ENCODE measurements at regions not wholly inside any gene's neighbourhood (a gene's known extent, or its start where the extent isn't known, plus 50 kb on each side); places are given as distances from the start of the nearest gene placed in this dataset.

DNA sequence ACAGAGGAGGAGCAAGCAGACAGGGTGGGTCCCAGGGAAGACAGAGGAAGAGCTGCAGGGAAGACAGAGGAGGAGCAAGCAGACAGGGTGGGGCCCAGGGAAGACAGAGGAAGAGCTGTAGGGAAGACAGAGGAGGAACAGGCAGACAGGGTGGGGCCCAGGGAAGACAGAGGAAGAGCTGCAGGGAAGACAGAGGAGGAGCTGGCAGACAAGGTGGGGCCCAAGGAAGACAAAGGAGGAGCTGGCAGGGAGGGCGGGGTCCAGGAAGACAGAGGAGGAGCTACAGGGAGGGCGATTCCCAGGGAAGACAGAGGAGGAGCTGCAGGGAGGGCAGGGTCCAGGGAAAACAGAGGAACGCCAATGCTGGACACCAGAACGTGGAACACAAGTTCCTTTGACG is 66.5 kb downstream of the PLXNA1 start:
- no peak for DNase-seq

DNA sequence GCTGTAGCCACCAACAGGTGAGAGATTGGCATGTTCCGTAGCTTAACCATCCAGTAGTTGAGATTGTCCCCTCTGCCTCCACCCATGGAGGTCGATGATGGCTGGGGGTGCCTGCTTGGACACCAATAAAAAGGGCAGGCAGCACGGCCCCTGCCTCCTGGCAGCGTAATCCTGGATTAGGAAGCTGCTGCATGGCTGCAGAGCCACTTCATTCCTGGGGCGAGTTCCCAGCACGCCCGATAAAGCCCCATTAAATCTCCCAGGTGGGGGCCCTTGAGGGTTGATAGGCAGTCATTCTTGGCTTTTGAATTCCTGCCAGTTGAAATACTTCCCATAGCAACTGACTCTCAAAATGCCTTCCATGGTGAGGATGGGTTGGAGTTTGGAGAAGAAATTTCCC is 67.8 kb downstream of the PLXNA1 start:
- no peak for DNase-seq

DNA sequence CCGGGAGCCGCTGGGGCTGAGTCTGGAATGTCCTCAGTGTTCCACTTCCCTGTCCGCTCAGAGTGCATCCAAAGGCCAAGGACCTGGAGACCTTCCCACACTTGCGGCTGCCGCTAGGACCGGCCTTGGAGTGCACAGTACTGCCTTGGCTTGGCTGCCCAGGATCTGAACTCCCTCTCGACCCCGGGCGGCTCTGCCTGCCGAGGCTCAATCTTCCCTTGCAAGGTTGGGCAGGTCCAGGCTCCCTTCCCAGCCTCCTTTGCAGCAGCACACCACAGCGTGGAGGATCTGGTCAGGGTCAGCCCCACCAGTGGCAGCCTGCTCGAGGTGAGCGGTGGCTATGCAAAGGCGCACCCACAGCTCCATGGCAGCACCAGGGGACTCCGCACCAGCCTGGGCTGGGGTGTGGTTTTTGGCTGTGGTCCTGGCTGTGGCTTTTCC is 69.2 kb downstream of the PLXNA1 start:
- DNase-seq: no peak

DNA sequence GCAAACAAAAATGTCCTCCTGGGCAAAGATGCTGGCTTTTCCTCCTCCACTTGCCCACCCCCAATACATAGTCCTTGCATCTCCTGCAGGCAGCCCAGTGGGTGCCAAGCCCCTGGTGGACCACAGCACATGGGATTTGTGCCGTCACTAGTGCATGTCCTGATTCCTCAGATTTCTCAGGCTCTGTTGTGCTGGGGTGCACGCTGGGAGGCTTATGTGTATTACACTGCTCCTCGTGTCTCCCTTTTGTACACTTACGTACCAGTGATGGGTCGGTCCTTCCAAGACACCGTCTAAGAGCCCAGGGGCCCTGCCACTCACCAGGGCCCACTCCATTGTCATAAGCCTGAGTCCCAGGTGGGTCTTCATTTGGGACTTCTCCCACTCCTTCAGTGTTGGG is 70.1 kb downstream of the PLXNA1 start:
- no peak for DNase-seq

DNA sequence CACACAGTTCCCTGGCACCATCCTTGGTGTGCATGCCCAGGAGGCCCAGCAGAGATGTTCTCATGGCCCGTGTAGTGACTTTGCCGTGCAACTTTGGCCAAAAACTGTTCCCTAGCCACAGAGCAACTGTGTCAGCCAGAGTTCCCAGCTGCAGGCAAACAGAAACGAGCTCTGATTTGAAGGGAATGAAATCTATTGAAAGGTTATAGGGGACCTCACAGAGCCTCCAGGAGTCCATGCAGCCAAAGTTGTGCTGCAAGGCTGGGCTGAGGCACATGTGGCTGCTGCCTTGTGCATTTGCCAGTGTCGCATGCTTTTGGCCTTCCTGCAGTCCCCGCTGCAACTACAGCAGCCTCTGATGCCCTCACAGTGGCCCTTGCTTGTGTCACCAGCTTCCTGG is 70.5 kb downstream of the PLXNA1 start:
- DNase-seq: no peak

DNA sequence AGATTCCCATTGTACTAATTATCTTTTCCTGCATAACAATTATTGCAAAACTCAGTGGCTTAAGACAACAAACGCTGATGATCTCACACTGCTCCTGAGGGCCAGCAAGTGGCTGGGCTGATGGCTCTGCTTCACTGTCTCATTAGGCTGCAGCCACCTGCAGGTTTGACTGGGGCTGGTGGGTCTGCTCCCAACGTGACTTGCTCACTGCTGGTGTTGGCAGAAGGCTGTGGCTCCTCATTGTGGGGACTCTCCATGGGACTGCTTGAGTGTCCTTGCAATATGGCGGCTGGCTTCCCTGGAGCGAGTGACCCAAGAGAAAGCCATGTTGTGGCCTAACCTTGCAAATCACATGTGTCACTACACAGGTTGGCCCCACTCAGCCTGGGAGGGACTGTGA is 71.1 kb downstream of the PLXNA1 start:
- DNase-seq: no peak

DNA sequence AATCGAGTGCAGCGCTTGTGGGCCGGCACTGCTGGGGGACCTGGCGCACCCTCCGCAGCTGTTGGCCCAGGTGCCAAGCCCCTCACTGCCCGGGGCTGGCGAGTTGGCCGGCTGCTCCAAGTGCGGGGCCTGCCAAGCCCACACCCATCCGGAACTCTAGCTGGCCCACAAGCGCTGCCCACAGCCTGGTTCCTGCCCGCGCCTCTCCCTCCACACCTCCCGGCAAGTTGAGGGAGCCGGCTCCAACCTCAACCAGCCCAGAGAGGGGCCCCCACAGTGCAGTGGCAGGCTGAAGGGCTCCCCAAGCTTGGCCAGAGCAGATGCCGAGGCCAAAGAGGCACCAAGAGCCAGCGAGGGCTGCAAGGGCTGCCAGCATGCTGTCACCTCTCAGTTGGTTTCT is 73.4 kb downstream of the PLXNA1 start:
- no peak for DNase-seq

DNA sequence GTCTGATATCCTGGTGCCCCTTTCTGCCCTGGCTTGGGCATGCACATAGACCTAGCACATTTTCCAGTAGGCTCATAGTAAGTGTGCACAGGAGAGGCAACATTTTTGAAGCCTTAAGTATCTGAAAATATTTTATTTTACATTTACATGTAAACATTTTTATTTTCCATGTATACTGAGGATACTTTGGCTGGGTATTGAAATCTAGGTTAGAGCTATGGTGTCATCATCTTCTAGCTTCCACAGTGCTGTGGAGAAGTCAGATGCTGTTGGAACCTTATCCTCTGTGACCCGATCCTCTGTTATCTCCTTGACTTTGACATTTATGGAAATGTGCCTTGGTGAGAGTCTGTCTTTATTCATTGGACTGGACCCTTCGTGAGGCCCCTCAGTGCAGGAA is 74.1 kb downstream of the PLXNA1 start:
- DNase-seq: no peak

DNA sequence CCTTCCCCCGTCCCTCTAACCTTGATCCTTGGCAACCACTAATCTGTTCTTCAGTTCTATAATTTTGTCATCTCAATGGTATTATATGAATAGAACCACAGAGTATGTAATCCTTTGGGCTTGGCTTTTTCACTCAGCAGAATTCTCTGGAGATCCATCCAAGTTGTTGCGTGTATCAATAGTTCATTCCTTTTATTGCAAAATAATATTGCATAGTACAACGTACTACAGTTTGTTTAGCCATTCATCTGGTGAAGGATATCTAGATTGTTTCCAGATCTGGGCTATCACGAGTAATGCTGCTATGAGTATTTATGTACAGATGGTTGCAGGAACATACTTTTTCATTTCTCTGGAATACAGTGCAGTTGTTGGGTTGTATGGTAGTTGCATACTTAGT is 76.2 kb downstream of the PLXNA1 start:
- DNase-seq: no peak

DNA sequence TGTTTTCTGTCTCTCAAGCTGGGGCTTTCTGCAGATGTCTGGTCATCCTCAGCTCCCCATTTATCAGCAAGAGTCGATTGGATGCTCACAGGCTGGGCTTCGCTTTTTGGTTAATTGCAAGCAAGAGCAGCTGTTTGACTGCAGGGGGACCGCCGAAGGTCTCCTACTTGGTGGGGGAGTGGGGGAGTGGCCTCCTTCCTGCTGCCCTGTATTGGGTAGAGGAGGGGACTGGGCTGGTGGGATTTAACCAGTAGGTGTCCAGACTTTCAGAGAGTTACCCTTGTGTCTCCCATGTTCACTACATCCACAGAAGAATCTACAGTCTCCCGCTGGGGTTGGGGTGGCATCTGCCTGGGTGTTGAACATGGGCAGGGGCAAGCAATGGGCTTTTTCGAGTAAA is 78.7 kb downstream of the PLXNA1 start:
- no peak for DNase-seq

DNA sequence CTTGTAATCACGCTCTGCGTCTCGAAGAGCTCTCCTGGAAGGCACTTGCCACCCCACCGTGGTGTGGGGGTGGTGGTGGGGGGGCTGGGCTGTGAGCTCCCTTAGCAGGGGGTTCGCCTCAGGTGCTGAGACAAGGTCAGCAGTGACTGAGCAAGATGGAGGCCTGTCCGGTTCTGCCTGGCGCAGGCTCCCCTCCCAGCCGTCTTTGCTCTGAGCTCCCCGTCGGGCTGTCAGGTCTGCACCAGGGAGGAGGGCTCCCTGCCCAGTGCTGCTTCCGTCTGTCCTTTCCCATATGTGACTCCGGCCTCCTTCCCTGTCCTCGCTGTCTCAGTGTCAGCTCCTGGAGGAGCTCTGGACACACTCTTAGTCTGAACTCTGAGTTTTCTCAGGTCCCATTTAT is 80.0 kb downstream of the PLXNA1 start:
- no peak for DNase-seq

DNA sequence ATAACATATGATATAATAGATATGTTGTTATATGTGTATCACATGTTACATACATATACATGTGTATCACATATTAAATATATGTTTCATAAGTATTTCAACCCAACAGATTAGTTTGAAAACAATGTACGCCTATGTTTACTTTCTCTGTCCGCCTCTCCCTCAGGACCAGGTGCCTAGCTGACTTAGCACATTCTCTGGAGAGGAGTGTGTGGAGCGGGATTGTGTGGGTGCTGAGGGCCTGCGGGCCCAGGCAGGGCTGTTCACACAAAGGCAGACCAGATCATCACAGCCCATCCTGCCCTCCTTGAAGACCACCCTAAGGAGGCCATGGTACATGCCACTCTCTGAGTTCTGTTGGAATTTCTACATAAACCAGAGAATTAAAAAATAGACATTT is 81.0 kb downstream of the PLXNA1 start:
- DNase-seq: no peak

DNA sequence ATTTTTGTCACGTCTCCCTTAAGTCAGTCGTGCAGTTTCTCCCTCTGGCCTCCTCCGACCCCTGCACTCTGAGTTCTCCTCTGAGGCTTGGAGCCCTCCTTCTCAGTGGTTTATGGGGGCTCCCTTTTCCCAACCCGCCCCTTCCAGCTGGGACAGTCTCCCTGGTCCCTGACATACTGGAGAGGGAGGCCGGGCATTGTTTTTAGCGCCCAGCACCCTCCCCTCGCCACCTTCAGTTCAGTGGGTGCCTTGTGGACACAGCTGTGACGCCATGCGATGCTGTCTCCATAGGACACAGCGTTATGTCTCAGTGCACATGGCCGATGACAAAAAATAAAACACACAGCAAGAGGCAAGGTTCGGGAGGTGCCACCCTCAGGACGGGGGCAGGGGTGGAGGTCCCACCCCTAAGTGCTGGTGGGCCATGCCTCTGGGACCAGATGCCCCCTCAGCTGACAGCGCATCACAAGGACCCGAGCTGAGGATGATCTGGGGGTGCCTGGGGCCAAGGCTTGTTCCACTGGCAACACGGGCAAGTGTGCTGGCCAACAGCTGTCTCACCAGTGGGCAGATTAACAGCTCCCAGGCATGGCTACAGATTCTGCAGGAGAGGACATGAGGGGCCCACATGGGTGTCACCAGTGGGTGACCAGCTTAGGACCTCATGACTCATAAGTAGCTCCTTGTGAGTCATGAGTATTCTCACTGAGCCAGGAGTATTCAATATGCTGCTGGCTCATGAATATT is 81.6 kb downstream of the PLXNA1 start:
- DNase-seq: no peak

DNA sequence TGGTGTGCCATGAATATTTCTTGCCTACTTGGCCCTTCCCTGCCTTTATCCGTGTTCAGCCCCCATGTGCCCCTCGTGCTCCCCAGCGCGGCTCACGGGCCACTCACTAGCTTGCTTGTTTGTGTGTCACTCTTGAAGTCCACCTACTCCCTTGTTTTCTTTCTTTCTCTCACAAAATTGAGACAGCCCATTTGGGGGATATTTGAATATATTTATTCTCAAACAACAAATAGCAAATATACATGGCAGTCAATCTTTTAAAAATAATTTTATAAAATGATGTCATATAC is 82.2 kb downstream of the PLXNA1 start:
- no peak for DNase-seq

DNA sequence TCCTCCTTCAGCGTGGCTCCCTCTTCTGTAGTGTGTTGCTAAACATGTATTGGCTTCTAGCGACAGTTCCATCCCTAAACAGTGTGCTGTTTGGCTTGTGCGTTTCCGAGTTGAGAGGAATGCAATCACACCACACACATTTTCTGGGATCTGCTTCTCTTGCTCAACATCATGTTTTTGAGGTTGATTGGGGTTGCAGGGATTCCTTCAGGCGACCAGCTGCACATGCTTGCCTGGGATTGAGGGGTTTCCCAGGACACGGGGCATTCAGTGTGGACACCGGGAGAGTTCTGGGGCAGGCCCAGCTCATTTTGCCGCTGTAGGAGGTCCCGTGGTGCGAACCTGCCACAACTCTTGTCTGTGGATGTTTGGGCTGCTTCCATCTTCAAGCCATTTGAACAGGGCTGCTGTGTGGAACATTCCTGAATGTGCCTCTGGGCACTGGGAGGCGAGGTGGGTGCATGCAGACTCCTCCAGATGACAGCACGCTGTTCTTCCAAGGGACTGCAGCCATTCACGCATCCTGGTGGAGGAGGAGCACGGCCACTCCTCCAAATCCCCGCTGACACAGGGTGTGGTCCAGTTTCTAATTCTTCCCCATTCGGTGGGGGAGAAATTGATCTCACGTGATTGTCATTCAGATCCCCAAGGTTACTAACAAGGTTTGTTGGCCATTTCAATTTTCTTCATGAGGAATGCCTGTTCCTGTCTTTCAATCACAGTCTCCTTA is 82.8 kb downstream of the PLXNA1 start:
- no peak for DNase-seq

DNA sequence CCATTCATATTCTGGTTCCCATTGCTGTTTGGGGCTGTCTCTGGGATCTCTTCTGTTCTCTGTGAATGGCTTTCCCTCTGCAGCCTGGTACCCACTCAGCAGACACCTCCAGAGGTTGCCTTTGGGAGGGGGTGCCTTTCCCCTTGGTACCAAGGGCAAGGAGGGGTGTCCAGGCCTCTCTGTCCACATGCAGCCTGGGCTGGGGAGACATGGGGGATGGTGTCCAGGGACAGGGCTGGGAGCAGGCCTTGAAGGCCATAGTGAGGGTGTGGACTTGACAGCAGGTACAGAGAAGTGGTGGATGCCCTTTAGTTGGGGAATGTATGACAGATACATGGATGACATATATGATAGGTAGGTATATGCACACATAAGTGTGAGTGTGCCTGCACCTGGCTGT is 83.7 kb downstream of the PLXNA1 start:
- DNase-seq: no peak

DNA sequence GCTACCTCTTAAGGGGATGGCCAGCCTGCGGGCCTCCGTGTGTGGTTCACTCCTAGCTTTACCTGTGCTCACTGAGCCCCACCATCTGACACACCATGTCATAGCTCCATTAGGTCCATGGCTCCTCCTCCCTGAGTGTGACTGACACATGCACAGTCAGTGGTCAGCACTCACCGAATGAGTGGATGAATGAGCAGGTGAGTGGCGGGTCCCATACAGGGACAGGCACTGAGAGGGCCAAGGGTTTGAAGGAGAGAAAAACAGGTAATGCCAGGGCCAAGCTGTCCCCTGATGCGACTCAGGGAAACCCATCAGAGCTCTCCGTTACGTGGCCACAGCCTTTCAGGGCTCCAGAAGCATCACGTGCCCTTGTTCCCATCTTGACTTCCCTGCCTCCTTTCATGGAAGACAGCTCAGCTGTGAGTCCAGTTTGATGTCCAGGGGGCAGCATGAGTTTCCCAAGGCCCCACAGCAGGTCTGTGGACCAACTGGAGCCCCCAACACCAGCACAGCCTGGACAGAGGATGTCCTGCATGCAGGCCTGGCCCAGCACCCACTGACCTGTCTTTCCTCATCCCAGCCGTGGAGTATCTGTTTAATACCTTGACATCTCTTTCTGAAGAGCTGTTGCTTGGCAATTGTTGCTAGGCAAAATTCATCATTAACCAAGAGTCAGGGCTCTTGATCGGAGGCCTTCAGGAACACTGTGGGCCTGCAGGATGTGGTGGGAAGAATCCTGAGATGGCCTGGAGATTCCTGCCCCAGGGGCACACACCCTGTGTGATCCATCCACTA is 84.4 kb downstream of the PLXNA1 start:
- no peak for DNase-seq

DNA sequence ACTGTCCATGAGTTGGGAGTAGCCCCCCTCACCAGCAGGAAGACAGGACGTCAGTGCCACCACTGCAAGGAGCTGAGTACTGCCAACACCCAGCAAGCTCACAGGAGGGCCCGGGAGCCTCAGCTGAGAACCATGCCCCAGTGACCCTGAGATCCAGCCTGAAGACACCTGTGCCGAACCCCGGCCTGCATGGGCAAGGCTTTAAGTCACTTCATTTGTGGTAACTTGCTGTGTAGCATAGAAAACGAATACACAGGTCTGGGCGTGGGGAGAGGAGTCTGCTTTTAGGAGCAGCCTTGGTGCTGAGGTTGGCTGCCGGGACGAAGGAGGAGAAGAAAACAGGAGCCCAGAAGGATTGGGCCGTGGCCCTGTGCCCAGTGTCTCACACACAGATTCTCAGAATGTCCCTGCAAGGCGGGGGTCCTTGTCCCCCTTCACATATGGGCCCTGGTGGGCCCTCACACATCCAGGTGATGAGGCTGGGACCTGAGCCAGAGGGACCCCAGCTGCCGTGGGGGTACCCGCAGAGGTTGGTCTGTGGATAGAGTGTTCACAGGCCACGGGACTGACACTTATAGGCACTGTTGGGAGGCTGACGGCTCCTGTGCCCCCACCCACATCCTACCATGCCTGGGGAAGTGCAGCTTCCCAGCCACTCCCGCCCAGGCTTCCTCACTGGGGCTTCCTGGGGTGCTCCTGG is 85.3 kb downstream of the PLXNA1 start:
- no peak for DNase-seq

DNA sequence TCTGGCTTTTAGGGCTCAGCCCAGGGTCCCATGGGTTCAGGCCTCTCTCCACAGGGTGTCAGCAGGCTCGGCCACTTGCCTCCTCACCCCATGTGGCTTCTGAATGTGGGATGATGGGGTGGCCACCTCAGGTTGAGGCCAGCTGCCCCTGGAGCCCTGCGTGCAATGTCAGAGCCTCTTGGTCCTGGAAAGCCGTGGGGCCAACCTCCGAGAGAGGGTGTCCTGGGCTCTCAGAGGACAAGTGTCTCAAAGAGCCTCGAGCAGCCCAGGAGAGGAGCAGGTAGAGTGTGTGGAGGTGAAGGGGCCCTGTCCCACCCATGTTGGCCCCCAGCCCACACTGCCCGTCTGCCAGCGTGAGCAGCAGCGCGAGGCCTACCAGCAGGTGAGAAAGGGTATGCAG is 86.0 kb downstream of the PLXNA1 start:
- DNase-seq: no peak

DNA sequence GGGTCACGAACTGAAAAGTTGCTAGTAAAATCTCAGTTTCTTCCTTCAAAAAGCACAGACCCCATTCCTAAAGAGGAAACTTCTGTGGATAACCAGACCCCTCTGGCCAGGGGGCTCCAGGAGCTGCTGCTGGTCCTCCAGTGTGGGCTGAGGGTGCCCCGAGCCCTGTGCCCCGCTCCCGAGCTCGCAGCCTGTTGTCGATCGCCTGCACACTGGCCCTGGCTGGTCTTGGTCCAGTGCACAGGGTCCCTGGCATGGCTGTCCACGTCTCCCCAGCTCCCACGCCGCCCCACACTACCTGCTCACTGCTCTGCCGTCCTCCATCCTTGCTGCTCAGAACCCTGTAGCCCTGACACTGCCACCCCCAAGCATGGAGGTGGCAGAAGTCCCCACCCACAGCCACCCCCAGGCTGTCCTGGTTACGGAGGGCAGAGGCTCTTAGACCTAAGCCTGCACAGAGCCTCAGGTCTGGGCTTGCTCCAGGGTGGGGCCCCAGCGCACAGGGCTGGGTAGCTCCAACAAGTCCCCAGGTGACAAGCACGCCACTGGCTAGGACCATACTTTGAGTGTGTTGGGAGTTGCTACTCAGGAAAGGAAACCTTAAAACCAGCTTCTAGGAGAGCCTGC is 87.0 kb downstream of the PLXNA1 start:
- no peak for DNase-seq

DNA sequence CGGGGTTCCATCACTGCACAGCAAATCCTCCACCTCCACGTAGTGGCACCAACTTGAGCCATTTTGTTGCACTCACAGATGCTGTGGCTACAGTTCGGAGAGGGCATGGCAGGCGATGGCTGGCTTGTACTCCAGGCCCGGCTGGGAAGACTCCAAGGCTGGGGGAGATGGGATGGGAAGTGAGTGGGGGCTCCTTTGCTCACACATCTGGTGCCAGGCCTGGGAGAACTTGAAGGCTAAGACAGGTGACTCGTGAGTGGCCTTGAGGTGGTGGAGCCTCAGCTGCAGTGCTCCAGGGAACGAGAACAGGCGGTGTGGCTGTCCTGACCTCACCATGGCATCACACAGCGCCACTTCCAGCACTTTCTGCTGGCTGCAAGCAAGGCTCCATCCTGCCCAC is 87.9 kb downstream of the PLXNA1 start:
- no peak for DNase-seq

DNA sequence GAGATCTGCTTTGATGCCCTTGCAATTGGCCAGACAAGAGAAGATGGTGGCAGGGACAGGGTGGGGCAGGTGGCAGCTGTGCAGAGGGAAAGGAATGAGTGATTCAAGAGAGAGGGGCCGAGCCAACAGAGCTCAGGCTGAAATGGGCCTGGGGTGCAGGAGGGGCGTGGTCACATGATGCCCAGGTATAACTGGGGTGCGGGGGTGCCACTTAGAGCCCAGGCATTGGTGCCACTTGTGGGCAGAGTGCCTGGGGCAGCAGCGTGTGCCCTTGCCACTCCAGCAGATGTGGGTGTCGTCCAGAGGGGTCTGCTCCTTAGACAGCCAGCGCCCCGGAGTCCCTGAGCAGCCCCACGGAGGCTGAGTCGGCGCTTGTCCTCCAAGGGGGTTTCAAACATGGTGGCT is 88.7 kb downstream of the PLXNA1 start:
- DNase-seq: no peak

DNA sequence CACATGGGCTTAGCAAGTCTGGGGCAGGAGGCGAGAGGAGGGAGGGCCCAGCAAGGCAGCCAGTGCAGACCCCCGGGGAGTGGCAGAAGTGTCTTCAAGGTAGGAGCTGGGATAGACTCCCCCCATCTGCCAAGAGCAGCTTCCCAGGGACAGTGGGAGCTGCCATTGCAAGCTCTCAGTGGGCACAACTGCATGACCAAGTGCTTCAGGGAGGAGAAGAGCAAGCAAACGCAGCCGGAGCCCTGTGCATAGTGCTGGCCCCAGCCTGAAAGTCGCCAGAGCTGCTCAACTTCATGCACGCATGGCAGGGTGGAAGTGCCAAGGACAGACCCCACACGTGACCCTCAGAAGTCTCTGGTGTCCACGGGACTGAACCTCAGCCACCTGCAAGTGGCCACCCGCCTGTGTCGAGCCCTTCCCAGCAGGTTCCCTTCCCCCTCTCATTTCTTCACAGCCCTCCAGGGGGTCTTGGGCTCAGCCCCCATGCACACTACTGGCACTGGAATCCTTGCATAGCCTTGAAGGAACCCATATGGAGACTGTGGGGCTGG is 89.4 kb downstream of the PLXNA1 start:
- DNase-seq: no peak

All from DMS 273 treated with DMSO at 0.1 percent for 48 hours (cell line).